Fibroblast of pulmonary artery (primary cell): ENCODE measurements at regions not wholly inside any gene's neighbourhood (a gene's known extent, or its start where the extent isn't known, plus 50 kb on each side); places are given as distances from the start of the nearest gene placed in this dataset.

Experiments
- DNase-seq: peaks from one replicate; pipeline ENCODE4 v3.0.0-alpha.2; 2010; ENCODE audit warnings: low read depth
- H3K4me3 ChIP-seq: replicated peaks from 2 replicates; pipeline ENCODE4 v1.5.1; 2011; ENCODE audit warnings: low read depth, mild to moderate bottlenecking, control low read depth, low read length, moderate library complexity
- TF ChIP-seq, protein P1 (sequence below): IDR thresholded peaks from 2 replicates; pipeline ENCODE4 v1.5.1; 2011; ENCODE audit warnings: mild to moderate bottlenecking, control low read depth, low read length, inconsistent platforms; ENCODE audit errors: missing control alignments

DNA sequence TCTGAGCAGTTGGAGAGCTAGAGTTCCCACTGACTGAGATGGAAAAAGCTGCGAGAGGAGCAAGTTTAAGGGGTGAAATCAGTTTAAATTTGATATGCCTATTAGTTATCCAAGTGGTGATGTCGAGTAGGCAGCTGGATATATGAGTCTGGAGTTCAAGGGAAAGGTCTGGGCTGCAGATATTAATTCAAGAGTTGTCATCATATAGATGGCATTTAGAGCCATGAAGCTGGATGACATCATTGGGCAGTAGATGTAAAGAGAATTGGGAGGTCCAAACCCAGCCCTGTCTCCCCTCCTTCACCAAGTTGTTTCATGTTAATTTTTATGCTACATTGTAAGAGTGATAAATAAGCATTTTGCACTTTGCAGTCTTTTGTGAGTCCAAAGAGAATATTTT, 898.1 kb downstream of the GALC start:
- no peak overlapping the region for H3K4me3 ChIP-seq
- TF ChIP-seq, protein P1, sequence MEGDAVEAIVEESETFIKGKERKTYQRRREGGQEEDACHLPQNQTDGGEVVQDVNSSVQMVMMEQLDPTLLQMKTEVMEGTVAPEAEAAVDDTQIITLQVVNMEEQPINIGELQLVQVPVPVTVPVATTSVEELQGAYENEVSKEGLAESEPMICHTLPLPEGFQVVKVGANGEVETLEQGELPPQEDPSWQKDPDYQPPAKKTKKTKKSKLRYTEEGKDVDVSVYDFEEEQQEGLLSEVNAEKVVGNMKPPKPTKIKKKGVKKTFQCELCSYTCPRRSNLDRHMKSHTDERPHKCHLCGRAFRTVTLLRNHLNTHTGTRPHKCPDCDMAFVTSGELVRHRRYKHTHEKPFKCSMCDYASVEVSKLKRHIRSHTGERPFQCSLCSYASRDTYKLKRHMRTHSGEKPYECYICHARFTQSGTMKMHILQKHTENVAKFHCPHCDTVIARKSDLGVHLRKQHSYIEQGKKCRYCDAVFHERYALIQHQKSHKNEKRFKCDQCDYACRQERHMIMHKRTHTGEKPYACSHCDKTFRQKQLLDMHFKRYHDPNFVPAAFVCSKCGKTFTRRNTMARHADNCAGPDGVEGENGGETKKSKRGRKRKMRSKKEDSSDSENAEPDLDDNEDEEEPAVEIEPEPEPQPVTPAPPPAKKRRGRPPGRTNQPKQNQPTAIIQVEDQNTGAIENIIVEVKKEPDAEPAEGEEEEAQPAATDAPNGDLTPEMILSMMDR: no peak
- DNase-seq: no peak

DNA sequence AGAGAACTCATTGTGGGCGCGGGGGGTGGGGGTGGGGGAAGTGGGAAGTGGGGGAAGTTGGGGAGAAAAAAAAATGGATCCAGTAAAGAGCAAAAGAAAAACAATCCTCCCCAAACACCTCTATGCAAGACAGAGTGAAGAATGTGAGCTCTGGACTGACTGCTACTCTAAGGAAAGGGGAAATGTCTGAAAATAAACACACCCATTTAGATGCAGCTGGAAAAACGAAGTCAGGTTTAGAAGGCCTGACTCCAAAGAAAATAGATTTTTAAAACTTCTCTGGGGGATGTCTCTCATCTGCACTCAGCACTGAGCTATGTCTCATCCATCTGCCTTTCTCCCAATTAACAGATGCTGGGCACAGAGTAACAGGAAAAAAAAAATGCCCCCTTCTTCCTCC, 904.4 kb downstream of the GALC start:
- DNase-seq: no peak
- TF ChIP-seq, protein P1: no peak
- no peak overlapping the region for H3K4me3 ChIP-seq

DNA sequence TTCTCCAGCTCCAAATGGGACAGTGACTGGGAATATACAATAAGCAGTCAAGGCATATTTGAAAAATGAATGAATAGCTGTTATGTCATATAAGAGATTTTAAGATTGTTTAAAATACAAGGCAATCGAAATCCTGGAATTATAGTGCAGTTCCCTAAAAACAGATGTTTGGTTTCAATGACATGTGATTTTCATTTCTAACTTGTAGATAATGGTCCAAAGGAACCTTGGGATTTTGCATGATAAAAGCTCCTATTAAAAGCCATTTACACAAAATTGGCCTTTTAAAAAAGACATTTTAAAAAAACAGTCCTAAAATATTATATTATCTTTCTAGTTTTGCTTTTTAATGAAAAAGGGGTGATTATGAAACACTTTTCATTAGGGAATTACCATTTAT, 905.1 kb downstream of the GALC start:
- TF ChIP-seq, protein P1: no peak
- no peak overlapping the region for H3K4me3 ChIP-seq
- no peak for DNase-seq

DNA sequence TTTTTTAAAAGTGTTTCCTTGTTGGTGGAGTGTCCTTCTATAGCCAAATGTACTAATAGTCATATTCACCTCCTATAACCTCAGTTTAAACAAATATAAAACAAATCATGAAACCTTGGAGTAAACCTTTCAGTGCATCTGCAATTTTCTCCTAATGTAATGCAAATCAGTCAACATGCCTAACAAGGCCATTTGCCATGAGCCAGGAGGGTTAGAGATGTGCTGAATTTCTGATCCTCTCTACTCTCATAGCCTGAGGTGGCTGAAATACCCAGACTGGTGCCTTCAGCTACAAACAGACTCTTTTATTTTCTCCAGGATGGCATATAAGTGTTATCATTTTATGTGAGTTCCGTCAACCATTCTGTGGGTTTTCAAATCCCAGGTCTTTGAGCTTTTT, 908.1 kb downstream of the GALC start:
- DNase-seq: no peak
- H3K4me3 ChIP-seq: no peak overlapping the region
- TF ChIP-seq, protein P1: no peak

- no peak overlapping the region for H3K4me3 ChIP-seq
- DNase-seq: no peak
- TF ChIP-seq, protein P1: no peak
Measured at GRCh38 chr14:87082917-87083316, 910.1 kb downstream of the GALC start.

GRCh38 chr14:87081004-87081403, 912.0 kb downstream of the GALC start:
- no peak overlapping the region for H3K4me3 ChIP-seq
- DNase-seq: no peak
- TF ChIP-seq, protein P1: no peak

GRCh38 chr14:87080146-87080545, 912.8 kb downstream of the GALC start:
- no peak for DNase-seq
- H3K4me3 ChIP-seq: no peak overlapping the region
- TF ChIP-seq, protein P1: no peak
